Activated naive CD8-positive, alpha-beta T cell treated with anti-CD3 and anti-CD28 coated beads, Interleukin-2, amount 50 U/mL, for 24 hours (primary cell): ENCODE measurements at regions not wholly inside any gene's neighbourhood (a gene's known extent, or its start where the extent isn't known, plus 50 kb on each side); places are given as distances from the start of the nearest gene placed in this dataset.

Experiments
- ATAC-seq: fragments of 150-1000 bp; cut with Tn5 transposase; one replicate; pipeline ENCODE4 v1.10.0; 2021
- DNase-seq: peaks from one replicate; pipeline ENCODE4 v3.0.0; 2021
- H3K27ac Mint-ChIP-seq: one replicate; pipeline ENCODE4 v1.8.0; 2021; ENCODE audit warnings: mild to moderate bottlenecking, mixed read lengths
- H3K27me3 Mint-ChIP-seq: one replicate; pipeline ENCODE4 v1.8.0; 2021; ENCODE audit warnings: mixed read lengths
- H3K36me3 Mint-ChIP-seq: one replicate; pipeline ENCODE4 v1.8.0; 2021; ENCODE audit warnings: low read depth, mixed read lengths
- H3K4me1 Mint-ChIP-seq: one replicate; pipeline ENCODE4 v1.8.0; 2021; ENCODE audit warnings: mixed read lengths
- H3K4me3 Mint-ChIP-seq: one replicate; pipeline ENCODE4 v1.8.0; 2021; ENCODE audit warnings: mild to moderate bottlenecking, moderate library complexity, mixed read lengths
- H3K9me3 Mint-ChIP-seq: one replicate; pipeline ENCODE4 v1.8.0; 2021; ENCODE audit warnings: mixed read lengths

GRCh38 chr12:89970722-89971121, 262.1 kb upstream of the ATP2B1 start:
- H3K4me3 Mint-ChIP-seq, result no peak overlapping the region
- no peaks in the 10 kb centered on the region for H3K36me3 Mint-ChIP-seq
- DNase-seq (no peak), ATAC-seq (no peak)
- no peak overlapping the region for H3K27ac Mint-ChIP-seq
- peaks cover 14% of the 10 kb centered on the region for H3K4me1 Mint-ChIP-seq
- peaks cover 5% of the 10 kb centered on the region for H3K9me3 Mint-ChIP-seq
- H3K27me3 Mint-ChIP-seq, result peaks cover 2% of the 10 kb centered on the region

- Mint-ChIP-seq H3K9me3 (no peaks in the 10 kb centered on the region), H3K4me1 (peaks cover 11% of the 10 kb centered on the region), H3K36me3 (no peaks in the 10 kb centered on the region), H3K4me3 (no peak overlapping the region), H3K27ac (no peak overlapping the region), H3K27me3 (peaks cover 2% of the 10 kb centered on the region)
- ATAC-seq, result no peak
- DNase-seq, result no peak
Measured at GRCh38 chr12:89969093-89969492, 260.5 kb upstream of the ATP2B1 start.

GRCh38 chr12:89968151-89968700, 259.6 kb upstream of the ATP2B1 start:
- ATAC-seq, result no peak
- Mint-ChIP-seq H3K4me3 (no peak overlapping the region), H3K27ac (no peak overlapping the region), H3K4me1 (peaks cover 11% of the 10 kb centered on the region), H3K9me3 (no peaks in the 10 kb centered on the region), H3K36me3 (no peaks in the 10 kb centered on the region), H3K27me3 (peaks cover 2% of the 10 kb centered on the region)
- no peak for DNase-seq

- Mint-ChIP-seq H3K27ac (no peak overlapping the region), H3K4me1 (peaks cover 15% of the 10 kb centered on the region), H3K36me3 (no peaks in the 10 kb centered on the region), H3K9me3 (no peaks in the 10 kb centered on the region), H3K27me3 (peaks cover 2% of the 10 kb centered on the region), H3K4me3 (no peak overlapping the region)
- no peak for DNase-seq
- ATAC-seq, result no peak
Measured at GRCh38 chr12:89966495-89967240, 258.0 kb upstream of the ATP2B1 start.

GRCh38 chr12:89965993-89966392, 257.4 kb upstream of the ATP2B1 start:
- Mint-ChIP-seq H3K9me3 (no peaks in the 10 kb centered on the region), H3K4me1 (peaks cover 14% of the 10 kb centered on the region), H3K27me3 (peaks cover 2% of the 10 kb centered on the region), H3K27ac (no peak overlapping the region), H3K4me3 (no peak overlapping the region), H3K36me3 (no peaks in the 10 kb centered on the region)
- ATAC-seq (no peak), DNase-seq (no peak)

GRCh38 chr12:89962648-89963047, 254.0 kb upstream of the ATP2B1 start:
- no peak overlapping the region for H3K27ac Mint-ChIP-seq
- H3K36me3 Mint-ChIP-seq, result no peaks in the 10 kb centered on the region
- ATAC-seq (no peak), DNase-seq (no peak)
- no peak overlapping the region for H3K4me3 Mint-ChIP-seq
- H3K27me3 Mint-ChIP-seq, result peaks cover 2% of the 10 kb centered on the region
- peaks cover 31% of the 10 kb centered on the region for H3K4me1 Mint-ChIP-seq
- H3K9me3 Mint-ChIP-seq, result no peaks in the 10 kb centered on the region

GRCh38 chr12:89960607-89961394, 252.2 kb upstream of the ATP2B1 start:
- H3K27me3 Mint-ChIP-seq, result no peaks in the 10 kb centered on the region
- H3K27ac Mint-ChIP-seq, result peak overlapping the region; percentile 62
- ATAC-seq (peak; percentile 67), DNase-seq (peak; percentile 16)
- H3K36me3 Mint-ChIP-seq, result no peaks in the 10 kb centered on the region
- H3K4me3 Mint-ChIP-seq, result no peak overlapping the region
- no peaks in the 10 kb centered on the region for H3K9me3 Mint-ChIP-seq
- H3K4me1 Mint-ChIP-seq, result peaks cover 32% of the 10 kb centered on the region

- DNase-seq (peak; percentile 33), ATAC-seq (peak; percentile 99)
- peaks cover 32% of the 10 kb centered on the region for H3K4me1 Mint-ChIP-seq
- no peaks in the 10 kb centered on the region for H3K27me3 Mint-ChIP-seq
- H3K9me3 Mint-ChIP-seq, result no peaks in the 10 kb centered on the region
- H3K27ac Mint-ChIP-seq, result peak overlapping the region; percentile 62
- H3K4me3 Mint-ChIP-seq, result peak overlapping the region; percentile 55
- no peaks in the 10 kb centered on the region for H3K36me3 Mint-ChIP-seq
Measured at GRCh38 chr12:89960011-89960507, 251.4 kb upstream of the ATP2B1 start.

GRCh38 chr12:89959179-89959578, 250.5 kb upstream of the ATP2B1 start:
- no peaks in the 10 kb centered on the region for H3K36me3 Mint-ChIP-seq
- H3K27ac Mint-ChIP-seq, result no peak overlapping the region
- DNase-seq (no peak), ATAC-seq (no peak)
- no peaks in the 10 kb centered on the region for H3K27me3 Mint-ChIP-seq
- peaks cover 32% of the 10 kb centered on the region for H3K4me1 Mint-ChIP-seq
- H3K9me3 Mint-ChIP-seq, result no peaks in the 10 kb centered on the region
- no peak overlapping the region for H3K4me3 Mint-ChIP-seq

GRCh38 chr12:89954259-89954658, 245.6 kb upstream of the ATP2B1 start:
- H3K27ac Mint-ChIP-seq, result no peak overlapping the region
- ATAC-seq, result no peak
- peaks cover 4% of the 10 kb centered on the region for H3K9me3 Mint-ChIP-seq
- no peak for DNase-seq
- peaks cover 3% of the 10 kb centered on the region for H3K36me3 Mint-ChIP-seq
- H3K4me3 Mint-ChIP-seq, result no peak overlapping the region
- no peaks in the 10 kb centered on the region for H3K27me3 Mint-ChIP-seq
- peaks cover 32% of the 10 kb centered on the region for H3K4me1 Mint-ChIP-seq

- no peak for DNase-seq
- Mint-ChIP-seq H3K27ac (no peak overlapping the region), H3K27me3 (no peaks in the 10 kb centered on the region), H3K9me3 (peaks cover 4% of the 10 kb centered on the region), H3K4me1 (peaks cover 53% of the 10 kb centered on the region), H3K36me3 (peaks cover 3% of the 10 kb centered on the region), H3K4me3 (no peak overlapping the region)
- ATAC-seq, result no peak
Measured at GRCh38 chr12:89951694-89952060, 243.0 kb upstream of the ATP2B1 start.

GRCh38 chr12:89951050-89951693, 242.5 kb upstream of the ATP2B1 start:
- Mint-ChIP-seq H3K4me1 (peaks cover 54% of the 10 kb centered on the region), H3K36me3 (peaks cover 3% of the 10 kb centered on the region), H3K9me3 (peaks cover 4% of the 10 kb centered on the region), H3K27ac (peak overlapping the region; percentile 57), H3K4me3 (no peak overlapping the region), H3K27me3 (no peaks in the 10 kb centered on the region)
- peak; percentile 39 for ATAC-seq
- DNase-seq, result peak; percentile 9

- Mint-ChIP-seq H3K27ac (peak overlapping the region; percentile 83), H3K4me3 (peak overlapping the region; percentile 19), H3K36me3 (peaks cover 3% of the 10 kb centered on the region), H3K9me3 (peaks cover 4% of the 10 kb centered on the region), H3K27me3 (no peaks in the 10 kb centered on the region), H3K4me1 (peaks cover 54% of the 10 kb centered on the region)
- no peak for DNase-seq
- no peak for ATAC-seq
Measured at GRCh38 chr12:89950421-89950820, 241.8 kb upstream of the ATP2B1 start.

GRCh38 chr12:89949457-89950195, 241.0 kb upstream of the ATP2B1 start:
- ATAC-seq (peak; percentile 80), DNase-seq (peak; percentile 29)
- H3K36me3 Mint-ChIP-seq, result peaks cover 3% of the 10 kb centered on the region
- no peaks in the 10 kb centered on the region for H3K27me3 Mint-ChIP-seq
- H3K9me3 Mint-ChIP-seq, result peaks cover 4% of the 10 kb centered on the region
- H3K27ac Mint-ChIP-seq, result peak overlapping the region; percentile 83
- H3K4me1 Mint-ChIP-seq, result peaks cover 54% of the 10 kb centered on the region
- peak overlapping the region; percentile 19 for H3K4me3 Mint-ChIP-seq
